ENCODE measurements at regions not wholly inside any gene's neighbourhood (a gene's known extent, or its start where the extent isn't known, plus 50 kb on each side); places are given as distances from the start of the nearest gene placed in this dataset.

DNA sequence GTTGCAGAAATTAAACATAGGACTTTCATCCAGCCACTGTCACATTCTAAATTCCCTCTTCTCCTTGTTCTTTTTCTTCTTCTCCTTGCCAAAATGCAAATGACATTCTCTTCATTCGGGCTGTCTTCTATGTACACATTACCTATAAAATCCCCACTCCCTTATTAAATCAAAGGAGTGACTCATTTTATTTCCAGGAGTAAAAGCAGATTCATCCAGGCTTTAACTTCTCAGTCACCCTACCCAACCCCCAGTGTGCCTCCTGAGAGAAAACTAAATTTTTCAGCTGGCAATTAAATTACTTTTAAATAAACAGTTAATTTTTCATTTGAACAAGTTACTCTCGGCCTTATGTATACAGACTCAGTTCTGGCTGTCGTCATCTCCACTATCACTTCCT is 223.9 kb upstream of the SHH start:
- TF ChIP-seq POLR2A (IDR thresholded peaks at IDR 0.05; ENCODE audit: low read depth, low read length) (no peak), POLR2AphosphoS5 (IDR thresholded peaks at IDR 0.05; ENCODE audit: low read depth, low read length) (no peak), SPI1 (IDR thresholded peaks at IDR 0.05; ENCODE audit: low read depth, low read length) (no peak), TAF1 (IDR thresholded peaks at IDR 0.05; ENCODE audit: low read depth, low read length) (no peak), POU2F2 (IDR thresholded peaks at IDR 0.05; ENCODE audit: low read depth, low read length) (no peak), PAX5 (IDR thresholded peaks at IDR 0.05; ENCODE audit: insufficient read depth, low read length, severe bottlenecking) (no peak)
